Left renal pelvis (tissue), 4 donors: ENCODE measurements at regions not wholly inside any gene's neighbourhood (a gene's known extent, or its start where the extent isn't known, plus 50 kb on each side); places are given as distances from the start of the nearest gene placed in this dataset.

Experiments
- DNase-seq, 4 donors: peaks; one replicate each; pipeline ENCODE4 v3.0.0-alpha.2; 2013; ENCODE audit warnings: low read depth in 4 of 4, low spot score in 3 of 4

- no peak for DNase-seq
These were observed 60.1 kb upstream of the ASXL3 start for GRCh38 chr18:33517950-33518349.

DNA sequence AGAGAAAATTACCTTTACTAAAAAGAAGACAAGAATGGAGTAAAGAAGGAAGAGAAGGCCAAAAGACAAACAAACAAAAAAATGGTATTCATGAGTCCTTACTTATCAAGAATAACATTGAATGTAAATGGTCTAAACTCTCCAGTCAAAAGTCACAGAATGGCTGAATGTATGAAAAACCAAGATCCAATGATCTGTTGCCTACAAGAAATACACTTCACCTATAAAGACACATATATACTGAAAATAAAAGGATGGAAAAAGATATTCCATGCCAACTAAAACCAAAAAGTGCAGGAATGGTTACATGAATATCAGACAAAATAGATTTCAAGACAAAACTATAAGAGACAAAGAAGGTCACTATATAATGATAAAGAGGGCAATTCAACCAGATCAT is 65.0 kb upstream of the ASXL3 start:
- DNase-seq = no peak

DNA sequence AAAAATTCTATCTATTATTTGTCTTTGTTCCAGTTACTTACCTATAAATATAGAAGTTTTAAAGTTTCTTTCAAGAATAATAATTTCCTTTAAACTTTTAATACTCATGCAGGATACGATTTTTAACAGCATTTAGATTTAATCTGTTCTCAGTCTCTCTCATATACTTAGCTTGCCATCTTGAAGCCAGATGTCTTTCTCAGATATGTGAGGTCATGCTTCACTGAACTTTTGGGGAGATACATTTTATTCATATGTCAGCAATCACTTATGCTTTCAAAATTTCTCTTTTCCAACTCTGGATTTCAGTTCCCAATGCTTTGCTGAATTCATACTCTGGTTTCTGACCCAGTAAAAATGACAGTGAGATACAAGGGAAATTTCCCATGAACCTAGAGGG is 66.5 kb upstream of the CCDC178 start:
- DNase-seq = no peak

- DNase-seq = no peak
These were observed 65.3 kb upstream of the CCDC178 start for GRCh38 chr18:33505798-33506197.

- no peak for DNase-seq
These were observed 64.8 kb upstream of the CCDC178 start for GRCh38 chr18:33505297-33505696.

GRCh38 chr18:33495278-33495677 is 54.8 kb upstream of the CCDC178 start:
- peak in 2 of 4 donors; percentile 11 to 16 for DNase-seq
